Right lobe of liver (tissue), 4 donors: ENCODE measurements at regions not wholly inside any gene's neighbourhood (a gene's known extent, or its start where the extent isn't known, plus 50 kb on each side); places are given as distances from the start of the nearest gene placed in this dataset.

Experiments used
- POLR2A ChIP-seq: fragments of 450-650 bp; IDR thresholded peaks from one replicate; pipeline ENCODE4 v1.6.1; 2017; ENCODE audit warnings: antibody characterized with exemption, mild to moderate bottlenecking
- TF ChIP-seq, protein P1 (sequence below), 4 donors: fragments of 200-600 bp in 3 of 4; fragments of 450-650 bp in 1 of 4; IDR thresholded peaks; one replicate each; pipeline versions ENCODE4 v1.5.1 to v1.8.0; 2016 to 2022; ENCODE audit warnings: antibody characterized with exemption in 4 of 4, mild to moderate bottlenecking in 2 of 4
- donor health status: DM: no; HTN: no; CAD: no.
- donor health status: DM: no; HTN: no; CAD: no.
- donor health status: DM: no; HTN: yes; CAD: no.

DNA sequence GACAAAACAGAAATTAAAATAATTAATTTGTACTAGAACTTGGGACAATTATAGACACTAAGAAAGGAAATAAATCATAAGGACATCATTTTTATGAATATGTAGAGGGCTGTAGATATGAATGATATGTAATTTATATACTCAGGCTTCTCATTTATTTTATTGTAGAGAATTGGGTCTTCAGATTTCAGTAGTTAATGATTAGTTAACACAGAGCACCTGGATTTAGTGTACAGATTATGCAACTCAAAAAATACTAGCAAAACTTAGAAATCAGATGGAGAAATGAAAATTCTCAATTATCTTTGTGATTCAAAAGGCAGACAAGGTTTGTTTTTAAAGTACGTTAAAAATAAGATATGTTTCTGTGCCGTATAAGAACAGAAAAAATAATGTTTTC, 1311.7 kb upstream of the SLC39A10 start:
- TF ChIP-seq, protein P1, sequence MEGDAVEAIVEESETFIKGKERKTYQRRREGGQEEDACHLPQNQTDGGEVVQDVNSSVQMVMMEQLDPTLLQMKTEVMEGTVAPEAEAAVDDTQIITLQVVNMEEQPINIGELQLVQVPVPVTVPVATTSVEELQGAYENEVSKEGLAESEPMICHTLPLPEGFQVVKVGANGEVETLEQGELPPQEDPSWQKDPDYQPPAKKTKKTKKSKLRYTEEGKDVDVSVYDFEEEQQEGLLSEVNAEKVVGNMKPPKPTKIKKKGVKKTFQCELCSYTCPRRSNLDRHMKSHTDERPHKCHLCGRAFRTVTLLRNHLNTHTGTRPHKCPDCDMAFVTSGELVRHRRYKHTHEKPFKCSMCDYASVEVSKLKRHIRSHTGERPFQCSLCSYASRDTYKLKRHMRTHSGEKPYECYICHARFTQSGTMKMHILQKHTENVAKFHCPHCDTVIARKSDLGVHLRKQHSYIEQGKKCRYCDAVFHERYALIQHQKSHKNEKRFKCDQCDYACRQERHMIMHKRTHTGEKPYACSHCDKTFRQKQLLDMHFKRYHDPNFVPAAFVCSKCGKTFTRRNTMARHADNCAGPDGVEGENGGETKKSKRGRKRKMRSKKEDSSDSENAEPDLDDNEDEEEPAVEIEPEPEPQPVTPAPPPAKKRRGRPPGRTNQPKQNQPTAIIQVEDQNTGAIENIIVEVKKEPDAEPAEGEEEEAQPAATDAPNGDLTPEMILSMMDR (IDR thresholded peaks at IDR 0.05), result no peak
- TF ChIP-seq POLR2A, result no peak
